Stimulated activated CD8-positive, alpha-beta memory T cell treated with anti-CD3 and anti-CD28 coated beads, Interleukin-4, amount 100 ng/mL, for 48 hours (primary cell): ENCODE measurements at regions not wholly inside any gene's neighbourhood (a gene's known extent, or its start where the extent isn't known, plus 50 kb on each side); places are given as distances from the start of the nearest gene placed in this dataset.

Experiments used
- DNase-seq: peaks from one replicate; pipeline ENCODE4 v3.0.0-alpha.2; 2020

- no peak for DNase-seq
Observed at GRCh38 chr11:11135820-11136476, 217.1 kb downstream of the CSNK2A3 start.

- DNase-seq, result no peak
Observed at GRCh38 chr11:11129118-11129517, 223.9 kb downstream of the CSNK2A3 start.

GRCh38 chr11:11125618-11126017 is 227.4 kb downstream of the CSNK2A3 start:
- no peak for DNase-seq

- no peak for DNase-seq
Observed at GRCh38 chr11:11122749-11123148, 230.3 kb downstream of the CSNK2A3 start.

- DNase-seq, result no peak
Observed at GRCh38 chr11:11119917-11120316, 233.1 kb downstream of the CSNK2A3 start.

- no peak for DNase-seq
Observed at GRCh38 chr11:11117730-11118129, 235.3 kb downstream of the CSNK2A3 start.

GRCh38 chr11:11115475-11115874 is 237.6 kb downstream of the CSNK2A3 start:
- DNase-seq, result no peak

- no peak for DNase-seq
Observed at GRCh38 chr11:11113626-11114025, 239.4 kb downstream of the CSNK2A3 start.

- DNase-seq, result no peak
Observed at GRCh38 chr11:11108026-11108425, 245.0 kb downstream of the CSNK2A3 start.

GRCh38 chr11:11107076-11107723 is 245.8 kb downstream of the CSNK2A3 start:
- DNase-seq, result no peak

- no peak for DNase-seq
Observed at GRCh38 chr11:11105361-11105760, 247.5 kb upstream of the ZBED5 start.

- DNase-seq, result no peak
Observed at GRCh38 chr11:11095831-11096723, 238.2 kb upstream of the ZBED5 start.

GRCh38 chr11:11090495-11090894 is 232.6 kb upstream of the ZBED5 start:
- DNase-seq, result no peak

- DNase-seq, result no peak
Observed at GRCh38 chr11:11089805-11090204, 232.0 kb upstream of the ZBED5 start.

- DNase-seq, result no peak
Observed at GRCh38 chr11:11086979-11087378, 229.1 kb upstream of the ZBED5 start.

- DNase-seq, result no peak
Observed at GRCh38 chr11:11085580-11085979, 227.7 kb upstream of the ZBED5 start.

GRCh38 chr11:11084337-11084736 is 226.5 kb upstream of the ZBED5 start:
- DNase-seq, result no peak

- no peak for DNase-seq
Observed at GRCh38 chr11:11083441-11083840, 225.6 kb upstream of the ZBED5 start.

GRCh38 chr11:11082646-11083045 is 224.8 kb upstream of the ZBED5 start:
- no peak for DNase-seq

GRCh38 chr11:11081776-11082175 is 223.9 kb upstream of the ZBED5 start:
- DNase-seq, result no peak

- DNase-seq, result no peak
Observed at GRCh38 chr11:11081288-11081687, 223.4 kb upstream of the ZBED5 start.

GRCh38 chr11:11078344-11079086 is 220.7 kb upstream of the ZBED5 start:
- no peak for DNase-seq

- DNase-seq, result no peak
Observed at GRCh38 chr11:11077898-11078297, 220.0 kb upstream of the ZBED5 start.
